Caco-2 (cell line): ENCODE measurements at regions not wholly inside any gene's neighbourhood (a gene's known extent, or its start where the extent isn't known, plus 50 kb on each side); places are given as distances from the start of the nearest gene placed in this dataset.

Experiments
- BruUV-seq: library from RNA; stranded (reverse); fragments of 400-500 nt; replicated peaks from 2 replicates; lab custom pipeline; 2021; lab: Mats Ljungman, UMichigan
- CTCF ChIA-PET: fragments of 300-600 bp; sonication (Branson Sonifier 250); formaldehyde crosslinking; loops from one replicate; lab custom pipeline; 2022; ENCODE audit warnings: antibody characterized with exemption; lab: Charles Lee
- POLR2A ChIA-PET: fragments of 300-600 bp; sonication (Branson Sonifier 250); formaldehyde crosslinking; loops from one replicate; lab custom pipeline; 2022; ENCODE audit warnings: antibody characterized with exemption; lab: Charles Lee
- DNase-seq, 2 experiments: peaks; one replicate each; pipeline versions ENCODE4 v3.0.0 to v3.0.0-alpha.2; 2020 to 2022
- H3K27me3 ChIP-seq: replicated peaks from 2 replicates; pipeline ENCODE4 v1.6.0; 2011; ENCODE audit warnings: low read length; ENCODE audit not compliant: control insufficient read depth, insufficient read depth
- H3K36me3 ChIP-seq: 2 replicates; pipeline ENCODE4 v1.5.1; 2011; ENCODE audit warnings: low read length; ENCODE audit not compliant: control insufficient read depth, insufficient read depth
- H3K4me1 ChIP-seq: fragments of 250-450 bp; sonication (Bioruptor Pico); 2 replicates; pipeline ENCODE4 v1.5.1; 2020; ENCODE audit warnings: mild to moderate bottlenecking
- H3K4me3 ChIP-seq: 2 replicates; pipeline ENCODE4 v1.5.1; 2011; ENCODE audit warnings: low read depth, mild to moderate bottlenecking, control low read depth, low read length
- H3K9me3 ChIP-seq: fragments of 250-450 bp; sonication (Bioruptor Pico); 2 replicates; pipeline ENCODE4 v1.5.1; 2020; ENCODE audit warnings: mild to moderate bottlenecking, moderate library complexity
- H3K27ac Mint-ChIP-seq: one replicate; pipeline ENCODE4 v1.8.0; 2022; ENCODE audit warnings: mixed read lengths; ENCODE audit not compliant: unreplicated experiment
- H3K27me3 Mint-ChIP-seq: one replicate; pipeline ENCODE4 v1.8.0; 2022; ENCODE audit warnings: mixed read lengths; ENCODE audit not compliant: insufficient read depth, unreplicated experiment
- H3K36me3 Mint-ChIP-seq: one replicate; pipeline ENCODE4 v1.8.0; 2022; ENCODE audit warnings: mild to moderate bottlenecking, mixed read lengths; ENCODE audit not compliant: insufficient read depth, unreplicated experiment
- H3K4me1 Mint-ChIP-seq: one replicate; pipeline ENCODE4 v1.8.0; 2022; ENCODE audit warnings: low read depth, mixed read lengths; ENCODE audit not compliant: unreplicated experiment
- H3K4me3 Mint-ChIP-seq: one replicate; pipeline ENCODE4 v1.8.0; 2022; ENCODE audit warnings: mild to moderate bottlenecking, moderate library complexity, mixed read lengths; ENCODE audit not compliant: unreplicated experiment
- H3K9me3 Mint-ChIP-seq: one replicate; pipeline ENCODE4 v1.8.0; 2022; ENCODE audit warnings: mixed read lengths; ENCODE audit not compliant: unreplicated experiment
- intact Hi-C: fragments of 100-400 bp; cut with micrococcal nuclease; formaldehyde crosslinking; loops from one replicate; pipeline ENCODE4 v1.10.0; 2022; ENCODE audit not compliant: unreplicated experiment
- TF ChIP-seq, protein P1 (sequence below), 2 experiments: fragments of 200-600 bp in 1 of 2; IDR thresholded peaks; 1 replicate in 1 of 2; 2 replicates in 1 of 2; pipeline versions ENCODE4 v1.5.1 to v1.8.0; 2011 to 2022; ENCODE audit warnings: antibody characterized with exemption in 1 of 2, control low read depth in 1 of 2, inconsistent platforms in 1 of 2, low read depth in 1 of 2, low read length in 1 of 2, mild to moderate bottlenecking in 1 of 2, moderate library complexity in 1 of 2; ENCODE audit not compliant: insufficient read depth in 1 of 2, severe bottlenecking in 1 of 2, unreplicated experiment in 1 of 2

DNA sequence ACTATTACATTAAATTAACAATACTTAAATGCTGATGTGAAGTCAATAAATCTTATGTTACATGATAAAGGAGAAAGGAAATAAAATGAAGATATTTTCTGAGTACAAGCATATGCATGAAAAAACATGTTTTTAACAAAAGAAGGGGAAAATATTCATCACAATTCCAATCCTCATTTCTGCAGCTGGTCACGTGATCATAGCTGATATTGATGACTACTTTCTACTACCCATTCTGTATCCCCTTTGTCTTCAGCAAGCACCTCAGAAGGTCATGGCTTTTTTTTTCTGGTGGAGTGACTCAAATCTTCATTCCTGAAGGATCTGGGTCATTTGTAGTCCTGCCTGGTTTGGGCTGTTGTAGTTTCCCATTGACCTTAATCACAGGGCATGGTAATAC is 90.9 kb downstream of the CDO1 start:
- H3K27me3 ChIP-seq: no peaks in the 10 kb centered on the region
- no peak overlapping the region for H3K4me3 ChIP-seq
- Mint-ChIP-seq H3K4me1 (no peaks in the 10 kb centered on the region), H3K27ac (no peak overlapping the region), H3K9me3 (no peaks in the 10 kb centered on the region), H3K36me3 (no peaks in the 10 kb centered on the region), H3K4me3 (no peak overlapping the region), H3K27me3 (peaks cover 8% of the 10 kb centered on the region)
- no TSS peak for BruUV-seq
- ChIA-PET POLR2A (no interaction called here), CTCF (no interaction called here)
- no peaks in the 10 kb centered on the region for H3K36me3 ChIP-seq
- no peak for DNase-seq
- intact Hi-C loops: no loop called here
- no peaks in the 10 kb centered on the region for H3K9me3 ChIP-seq
- TF ChIP-seq, protein P1, sequence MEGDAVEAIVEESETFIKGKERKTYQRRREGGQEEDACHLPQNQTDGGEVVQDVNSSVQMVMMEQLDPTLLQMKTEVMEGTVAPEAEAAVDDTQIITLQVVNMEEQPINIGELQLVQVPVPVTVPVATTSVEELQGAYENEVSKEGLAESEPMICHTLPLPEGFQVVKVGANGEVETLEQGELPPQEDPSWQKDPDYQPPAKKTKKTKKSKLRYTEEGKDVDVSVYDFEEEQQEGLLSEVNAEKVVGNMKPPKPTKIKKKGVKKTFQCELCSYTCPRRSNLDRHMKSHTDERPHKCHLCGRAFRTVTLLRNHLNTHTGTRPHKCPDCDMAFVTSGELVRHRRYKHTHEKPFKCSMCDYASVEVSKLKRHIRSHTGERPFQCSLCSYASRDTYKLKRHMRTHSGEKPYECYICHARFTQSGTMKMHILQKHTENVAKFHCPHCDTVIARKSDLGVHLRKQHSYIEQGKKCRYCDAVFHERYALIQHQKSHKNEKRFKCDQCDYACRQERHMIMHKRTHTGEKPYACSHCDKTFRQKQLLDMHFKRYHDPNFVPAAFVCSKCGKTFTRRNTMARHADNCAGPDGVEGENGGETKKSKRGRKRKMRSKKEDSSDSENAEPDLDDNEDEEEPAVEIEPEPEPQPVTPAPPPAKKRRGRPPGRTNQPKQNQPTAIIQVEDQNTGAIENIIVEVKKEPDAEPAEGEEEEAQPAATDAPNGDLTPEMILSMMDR (IDR thresholded peaks at IDR 0.05; ENCODE audit: insufficient read depth in 1 of 2, low read depth in 1 of 2, low read length in 1 of 2, severe bottlenecking in 1 of 2, unreplicated experiment in 1 of 2): no peak
- no peaks in the 10 kb centered on the region for H3K4me1 ChIP-seq

DNA sequence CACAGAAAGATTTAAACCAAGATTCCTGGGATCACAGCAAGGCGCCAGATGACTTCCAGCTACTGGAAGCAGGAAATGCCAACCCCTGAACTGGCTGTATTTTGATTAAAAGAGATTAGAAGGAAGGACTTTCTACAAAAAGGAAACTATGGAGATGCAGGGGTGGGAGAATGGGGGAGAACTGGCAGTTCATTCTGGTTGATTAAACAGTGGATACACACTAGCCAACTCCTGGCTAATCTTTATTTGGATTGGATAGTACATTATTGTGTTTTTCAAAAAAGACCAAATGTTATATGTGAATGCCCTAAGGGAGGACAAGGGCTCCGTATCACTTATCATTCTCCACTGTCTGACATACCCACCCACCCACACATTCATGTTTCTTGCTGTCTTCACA is 93.2 kb downstream of the CDO1 start:
- H3K36me3 Mint-ChIP-seq: no peaks in the 10 kb centered on the region
- DNase-seq: no peak
- CTCF ChIA-PET: no interaction called here
- Histone ChIP-seq H3K27me3 (no peaks in the 10 kb centered on the region), H3K9me3 (no peaks in the 10 kb centered on the region), H3K4me3 (no peak overlapping the region), H3K4me1 (no peaks in the 10 kb centered on the region), H3K36me3 (no peaks in the 10 kb centered on the region)
- BruUV-seq: no TSS peak
- TF ChIP-seq, protein P1 (IDR thresholded peaks at IDR 0.05; ENCODE audit: insufficient read depth in 1 of 2, low read depth in 1 of 2, low read length in 1 of 2, severe bottlenecking in 1 of 2, unreplicated experiment in 1 of 2): no peak
- H3K27ac Mint-ChIP-seq: no peak overlapping the region
- peaks cover 11% of the 10 kb centered on the region for H3K27me3 Mint-ChIP-seq
- intact Hi-C loops: no loop called here
- H3K9me3 Mint-ChIP-seq: no peaks in the 10 kb centered on the region
- POLR2A ChIA-PET: no interaction called here
- no peaks in the 10 kb centered on the region for H3K4me1 Mint-ChIP-seq
- no peak overlapping the region for H3K4me3 Mint-ChIP-seq

DNA sequence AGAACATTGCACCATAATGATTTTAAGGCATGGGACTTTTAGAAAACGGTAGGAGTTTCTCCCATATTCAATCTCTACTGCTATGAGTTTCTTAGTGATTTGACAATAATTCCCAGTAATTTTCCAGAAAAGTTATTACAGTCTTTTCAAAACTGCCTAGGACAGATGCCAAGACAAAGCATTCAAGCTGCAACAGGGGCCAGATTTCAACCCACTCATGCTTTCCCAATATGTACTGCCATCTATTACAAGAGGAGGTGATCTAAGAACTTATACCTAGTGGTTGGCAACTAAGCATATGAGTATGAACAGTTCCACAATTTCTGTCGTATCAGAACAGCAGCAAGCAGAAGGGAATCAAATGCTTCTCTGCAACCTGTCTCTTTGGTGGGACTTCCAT is 95.1 kb upstream of the TMED7 start:
- H3K4me3 Mint-ChIP-seq: no peak overlapping the region
- CTCF ChIA-PET: no interaction called here
- TF ChIP-seq, protein P1 (IDR thresholded peaks at IDR 0.05; ENCODE audit: insufficient read depth in 1 of 2, low read depth in 1 of 2, low read length in 1 of 2, severe bottlenecking in 1 of 2, unreplicated experiment in 1 of 2): no peak
- BruUV-seq: no TSS peak
- H3K27me3 Mint-ChIP-seq: peaks cover 14% of the 10 kb centered on the region
- Histone ChIP-seq H3K27me3 (no peaks in the 10 kb centered on the region), H3K4me3 (no peak overlapping the region), H3K36me3 (no peaks in the 10 kb centered on the region), H3K4me1 (no peaks in the 10 kb centered on the region), H3K9me3 (no peaks in the 10 kb centered on the region)
- H3K27ac Mint-ChIP-seq: no peak overlapping the region
- intact Hi-C loops: no loop called here
- POLR2A ChIA-PET: no interaction called here
- H3K4me1 Mint-ChIP-seq: no peaks in the 10 kb centered on the region
- no peaks in the 10 kb centered on the region for H3K36me3 Mint-ChIP-seq
- H3K9me3 Mint-ChIP-seq: no peaks in the 10 kb centered on the region
- DNase-seq: no peak
